K562 (cell line): ENCODE measurements at regions not wholly inside any gene's neighbourhood (a gene's known extent, or its start where the extent isn't known, plus 50 kb on each side); places are given as distances from the start of the nearest gene placed in this dataset.

ENCODE experiments used
- ATAC-seq: fragments of 200-7000 bp; cut with Tn5 transposase; 3 replicates; pipeline ENCODE4 v1.9.1; 2020; ENCODE audit warnings: moderate library complexity
- BruUV-seq: library from RNA; stranded (reverse); fragments of 400-500 nt; replicated peaks from 2 replicates; lab custom pipeline; 2021; lab: Mats Ljungman, UMichigan
- CTCF ChIA-PET: fragments of 300-600 bp; formaldehyde crosslinking; extraction: SDS; loops from one replicate; lab custom pipeline; 2021; ENCODE audit warnings: low intra/inter-chr PET ratio; lab: Yijun Ruan, JAX
- POLR2A ChIA-PET: fragments of 300-600, 350-650 bp; sonication (Branson Sonifier 250); formaldehyde crosslinking; extraction: SDS; loops from one replicate; lab custom pipeline; 2021; ENCODE audit warnings: antibody characterized with exemption, inconsistent platforms; lab: Yijun Ruan, JAX
- DNase-seq, 4 experiments: peaks; one replicate each; pipeline versions ENCODE4 v3.0.0 to v3.0.0-alpha.2; 2011 to 2018; ENCODE audit warnings: low spot score in 3 of 4, mixed read lengths in 3 of 4; ENCODE audit errors: extremely low read depth in 1 of 4
- FAIRE-seq: peaks from 2 replicates; lab custom pipeline; 2011; peaks lifted over from hg19 to GRCh38; lab: Jason Lieb, UNC
- H2AFZ ChIP-seq: 2 replicates; pipeline ENCODE4 v1.6.0; 2011; ENCODE audit warnings: low read depth, low read length, control low read depth, inconsistent platforms
- H3K27ac ChIP-seq: fragments of 200-600 bp; 3 replicates; pipeline ENCODE4 v1.8.0; 2011; ENCODE audit warnings: low read depth, mild to moderate bottlenecking, control low read depth, inconsistent platforms, low read length, moderate library complexity, mixed read lengths; ENCODE audit errors: extremely low read depth
- H3K27me3 ChIP-seq, 2 experiments: fragments of 300-600 bp in 1 of 2; 2 replicates in 1 of 2; 3 replicates in 1 of 2; pipeline versions ENCODE4 v1.6.0 to v1.8.0; 2011; ENCODE audit warnings: inconsistent platforms in 2 of 2, low read length in 2 of 2, mild to moderate bottlenecking in 1 of 2, mixed read lengths in 1 of 2, moderate library complexity in 1 of 2; ENCODE audit not compliant: control insufficient read depth in 2 of 2, insufficient read depth in 2 of 2
- H3K36me3 ChIP-seq: fragments of 300-600 bp; 3 replicates; pipeline ENCODE4 v1.8.0; 2011; ENCODE audit warnings: mild to moderate bottlenecking, low read length, inconsistent platforms; ENCODE audit not compliant: control insufficient read depth, insufficient read depth
- H3K4me1 ChIP-seq, 2 experiments: fragments of 200-600 bp in 1 of 2; replicated peaks in 1 of 2; 2 replicates in 1 of 2; 3 replicates in 1 of 2; pipeline versions ENCODE4 v1.5.1 to v1.8.0; 2011; ENCODE audit warnings: inconsistent platforms in 2 of 2, low read length in 2 of 2, mild to moderate bottlenecking in 1 of 2, mixed read lengths in 1 of 2, moderate library complexity in 1 of 2; ENCODE audit not compliant: control insufficient read depth in 2 of 2, insufficient read depth in 2 of 2
- H3K4me2 ChIP-seq: 2 replicates; pipeline ENCODE4 v1.6.1; 2011; ENCODE audit warnings: low read length, control low read depth, inconsistent platforms, mixed read lengths; ENCODE audit not compliant: insufficient read depth
- H3K4me3 ChIP-seq: fragments of 200-600 bp; sonication (generic), shearing (Covaris generic); 2 replicates; pipeline ENCODE4 v1.5.1; 2016; ENCODE audit warnings: control low read depth, inconsistent platforms
- H3K79me2 ChIP-seq: fragments of 200-600 bp; 3 replicates; pipeline ENCODE4 v1.8.0; 2011; ENCODE audit warnings: low read length, inconsistent platforms; ENCODE audit not compliant: control insufficient read depth, insufficient read depth
- H3K9ac ChIP-seq, 2 experiments: 2 replicates each; pipeline versions ENCODE4 v1.6.0 to v1.6.1; 2011; ENCODE audit warnings: low read depth in 2 of 2, low read length in 2 of 2, control low read depth in 1 of 2, inconsistent platforms in 1 of 2, mild to moderate bottlenecking in 1 of 2, mixed read lengths in 1 of 2; ENCODE audit not compliant: insufficient read depth in 1 of 2
- H3K9me1 ChIP-seq: one replicate; pipeline ENCODE4 v1.6.0; 2011; ENCODE audit warnings: inconsistent platforms, mild to moderate bottlenecking, low read length, moderate library complexity; ENCODE audit not compliant: control insufficient read depth, insufficient read depth
- H3K9me3 ChIP-seq: replicated peaks from 2 replicates; pipeline ENCODE4 v1.5.1; 2011; ENCODE audit warnings: low read depth, low read length, inconsistent platforms; ENCODE audit not compliant: control insufficient read depth, insufficient read depth
- H4K20me1 ChIP-seq: replicated peaks from 2 replicates; pipeline ENCODE4 v1.6.1; 2011; ENCODE audit warnings: low read length, inconsistent platforms, mixed read lengths; ENCODE audit not compliant: control insufficient read depth, insufficient read depth
- CREM ChIP-seq: IDR thresholded peaks from 2 replicates; pipeline ENCODE4 v1.6.1; 2014; ENCODE audit warnings: antibody characterized with exemption, low read depth
- EP300 ChIP-seq: IDR thresholded peaks from 2 replicates; pipeline ENCODE4 v1.6.1; 2012; ENCODE audit warnings: low read length, improper control_type of control experiment
- ERF ChIP-seq: fragments of 450-650 bp; formaldehyde crosslinking; IDR thresholded peaks from 2 replicates; pipeline ENCODE4 v1.4.0; 2020; ENCODE audit warnings: mild to moderate bottlenecking, mixed read lengths
- MBD2 ChIP-seq: sonication (generic); IDR thresholded peaks from 2 replicates; pipeline ENCODE4 v1.6.1; 2016; ENCODE audit warnings: low read depth, borderline replicate concordance
- MTA1 ChIP-seq: fragments of 450-650 bp; IDR thresholded peaks from 2 replicates; pipeline ENCODE4 v1.6.1; 2017; ENCODE audit warnings: borderline replicate concordance
- XRCC3 ChIP-seq: fragments of 450-650 bp; IDR thresholded peaks from 2 replicates; pipeline ENCODE4 v1.6.1; 2017; ENCODE audit warnings: mild to moderate bottlenecking, moderate library complexity
- ZBTB7A ChIP-seq: IDR thresholded peaks from 2 replicates; pipeline ENCODE4 v1.6.1; 2011; ENCODE audit warnings: low read depth, mild to moderate bottlenecking, low read length, moderate library complexity, borderline replicate concordance; ENCODE audit not compliant: control insufficient read depth
- ZNF124 ChIP-seq: sonication (generic); formaldehyde crosslinking; IDR thresholded peaks from 2 replicates; pipeline ENCODE4 v1.8.1; 2022; ENCODE audit warnings: missing genetic modification reagents
- ZNF175 ChIP-seq: fragments of 200-800 bp; sonication (Bioruptor generic); IDR thresholded peaks from 2 replicates; pipeline ENCODE4 v1.6.1; 2016; ENCODE audit warnings: low read depth, mild to moderate bottlenecking, missing genetic modification characterization, missing compliant biosample characterization
- ZNF436 ChIP-seq: fragments of 250-450, 450-650 bp; sonication (Bioruptor Pico); formaldehyde crosslinking; IDR thresholded peaks from 2 replicates; pipeline ENCODE4 v1.7.0; 2020; ENCODE audit warnings: mild to moderate bottlenecking
- ZNF696 ChIP-seq: fragments of 250-450 bp; sonication (Bioruptor Pico); conservative IDR thresholded peaks from 2 replicates; pipeline ENCODE4 v1.4.0; 2020; ENCODE audit warnings: mild to moderate bottlenecking, moderate library complexity
- WGBS: fragments of 100-300 bp; shearing (Covaris generic); methylation state at CpG from one replicate; pipeline ENCODE4 v1.1.6; 2016; ENCODE audit warnings: low coverage, mixed read lengths; ENCODE audit not compliant: insufficient coverage; ENCODE audit errors: missing lambda C conversion rate; 5-methylcytosine and 5-hydroxymethylcytosine counted together
- in situ Hi-C: fragments of 300-500 bp; cut with MboI; formaldehyde crosslinking; loops from 4 replicates; pipeline ENCODE4 v1.15.0; 2018; ENCODE audit warnings: inconsistent platforms, mixed read lengths
- intact Hi-C: fragments of 100-400 bp; cut with micrococcal nuclease; formaldehyde crosslinking; loops from 2 replicates; pipeline ENCODE4 v1.14.2; 2022
- TF ChIP-seq, protein P1 (sequence below), 2 experiments: fragments of 450-650 bp in 1 of 2; sonication (generic) in 1 of 2; formaldehyde crosslinking in 1 of 2; IDR thresholded peaks in 1 of 2; conservative IDR thresholded peaks in 1 of 2; 2 replicates each; pipeline versions ENCODE4 v1.6.1 to v1.8.1; 2016 to 2023; ENCODE audit warnings: mild to moderate bottlenecking in 2 of 2, moderate library complexity in 2 of 2, inconsistent platforms in 1 of 2, missing genetic modification reagents in 1 of 2

DNA sequence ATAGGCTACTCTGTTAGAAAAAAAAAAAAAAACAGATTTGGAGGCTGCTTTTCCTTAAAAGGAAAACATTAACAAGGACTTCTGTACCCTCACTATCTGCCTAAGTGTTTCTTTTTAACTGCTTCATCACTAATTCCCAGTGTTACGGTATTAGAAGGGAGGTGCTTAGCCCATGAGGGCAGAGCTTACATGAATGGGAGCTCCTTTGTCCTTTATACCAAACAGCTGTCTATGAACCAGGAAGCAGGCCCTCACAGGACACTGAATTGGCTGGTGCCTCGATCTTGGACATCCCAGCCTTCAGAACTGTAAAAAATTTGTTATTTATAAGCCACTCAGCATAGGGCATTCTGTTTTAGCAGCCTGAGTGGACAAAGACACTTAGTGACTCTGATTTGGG lies 215.6 kb upstream of the NRSN1 start (continued):
- no peak for TF ChIP-seq MTA1
- no peak for TF ChIP-seq ERF
- TF ChIP-seq, protein P1, sequence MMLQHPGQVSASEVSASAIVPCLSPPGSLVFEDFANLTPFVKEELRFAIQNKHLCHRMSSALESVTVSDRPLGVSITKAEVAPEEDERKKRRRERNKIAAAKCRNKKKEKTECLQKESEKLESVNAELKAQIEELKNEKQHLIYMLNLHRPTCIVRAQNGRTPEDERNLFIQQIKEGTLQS (IDR thresholded peaks at IDR 0.05), result no peak
- TF ChIP-seq, protein P1 (CRISPR knock-in tag; conservative IDR thresholded peaks at IDR 0.05), result no peak

DNA sequence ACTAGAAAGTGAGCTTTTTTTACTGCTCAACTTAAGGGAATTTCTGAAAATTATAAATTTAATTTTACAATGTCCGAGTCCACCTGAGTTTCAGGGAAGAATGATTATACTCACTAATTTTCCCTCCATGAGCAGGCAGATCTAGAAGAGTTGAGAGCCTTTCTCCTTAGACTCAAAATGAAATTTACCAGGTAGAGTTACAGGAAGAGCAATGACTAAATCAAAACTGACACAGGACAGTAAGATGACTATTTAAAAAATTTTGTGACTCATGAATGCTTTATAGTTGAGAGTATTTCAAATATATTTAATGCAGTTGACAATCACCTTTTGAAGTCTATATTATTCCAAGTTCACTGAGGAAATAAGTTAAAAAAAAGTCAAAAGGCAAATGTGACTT lies 198.1 kb upstream of the NRSN1 start:
- H2AFZ ChIP-seq, result no peak overlapping the region
- no peak overlapping the region for H3K4me2 ChIP-seq
- no peaks in the 10 kb centered on the region; the same call in 1 of the 2 replicates for H3K9me3 ChIP-seq
- no peaks in the 10 kb centered on the region for H4K20me1 ChIP-seq
- no peaks in the 10 kb centered on the region for H3K79me2 ChIP-seq
- in situ Hi-C loops (no loop called here), intact Hi-C loops (no loop called here)
- H3K27me3 ChIP-seq, result no peaks in the 10 kb centered on the region
- POLR2A ChIA-PET, result no interaction called here
- 0% methylated on average over 1 of the region's 1 CpG for WGBS
- CTCF ChIA-PET, result no interaction called here
- no peaks in the 10 kb centered on the region for H3K36me3 ChIP-seq
- ATAC-seq (no peak), DNase-seq (no peak), FAIRE-seq (no peak)
- BruUV-seq, result no TSS peak
- H3K4me1 ChIP-seq, result no peaks in the 10 kb centered on the region
- TF ChIP-seq ZNF175 (CRISPR knock-in tag) (no peak), EP300 (no peak), CREM (no peak), ZNF436 (no peak), ZNF696 (no peak), XRCC3 (no peak), ZBTB7A (no peak), MBD2 (no peak), ZNF124 (CRISPR knock-in tag) (no peak)
- H3K27ac ChIP-seq, result no peak overlapping the region
- H3K9ac ChIP-seq, result no peak overlapping the region
- H3K4me3 ChIP-seq, result no peak overlapping the region
- no peaks in the 10 kb centered on the region for H3K9me1 ChIP-seq
